GM13976 (cell line): ENCODE measurements at regions not wholly inside any gene's neighbourhood (a gene's known extent, or its start where the extent isn't known, plus 50 kb on each side); places are given as distances from the start of the nearest gene placed in this dataset.

ENCODE experiments used
- DNase-seq: peaks from one replicate; pipeline ENCODE4 v3.0.0; 2012; ENCODE audit warnings: low spot score
- in situ Hi-C: fragments of 300-500 bp; cut with MboI; formaldehyde crosslinking; loops from one replicate; pipeline ENCODE4 v1.12.0; 2022; ENCODE audit warnings: low sequenced_read_pairs, mixed read lengths, inconsistent platforms; ENCODE audit not compliant: unreplicated experiment
- TF ChIP-seq, protein P1 (sequence below): IDR thresholded peaks from 2 replicates; pipeline ENCODE4 v1.5.1; 2012; ENCODE audit warnings: borderline replicate concordance, mild to moderate bottlenecking; ENCODE audit not compliant: insufficient read depth; ENCODE audit errors: extremely low read depth, missing control alignments, control extremely low read depth

DNA sequence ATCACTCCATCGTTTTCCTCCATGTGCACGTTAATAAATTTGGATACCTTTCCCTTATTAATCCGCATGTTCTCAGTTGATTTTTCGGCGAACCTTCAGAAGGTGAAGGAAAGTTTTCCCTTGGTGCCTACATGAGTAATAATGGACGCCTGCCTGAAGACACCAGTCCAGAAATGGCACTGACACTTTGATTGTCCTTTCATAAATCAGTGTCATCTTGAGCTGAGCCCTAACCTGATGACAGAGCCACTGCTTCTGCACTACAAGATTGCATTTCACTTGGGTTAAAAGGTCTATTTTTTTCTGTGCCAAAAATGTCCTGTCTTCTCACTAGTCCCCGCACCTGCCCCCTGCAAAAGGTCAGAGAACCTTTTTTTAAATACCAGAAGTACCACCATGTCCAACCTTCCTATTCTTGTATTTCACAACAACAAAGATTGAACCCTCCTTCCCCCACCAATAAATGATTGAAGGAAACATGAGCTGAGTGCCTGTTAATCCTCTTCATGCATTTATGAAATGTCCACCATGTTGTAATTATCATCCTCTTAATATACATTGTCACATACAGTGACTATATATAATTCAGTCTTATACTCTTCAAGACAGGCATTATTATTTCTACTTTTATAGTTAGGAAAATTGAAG lies 219.9 kb upstream of the UBASH3B start:
- TF ChIP-seq, protein P1, sequence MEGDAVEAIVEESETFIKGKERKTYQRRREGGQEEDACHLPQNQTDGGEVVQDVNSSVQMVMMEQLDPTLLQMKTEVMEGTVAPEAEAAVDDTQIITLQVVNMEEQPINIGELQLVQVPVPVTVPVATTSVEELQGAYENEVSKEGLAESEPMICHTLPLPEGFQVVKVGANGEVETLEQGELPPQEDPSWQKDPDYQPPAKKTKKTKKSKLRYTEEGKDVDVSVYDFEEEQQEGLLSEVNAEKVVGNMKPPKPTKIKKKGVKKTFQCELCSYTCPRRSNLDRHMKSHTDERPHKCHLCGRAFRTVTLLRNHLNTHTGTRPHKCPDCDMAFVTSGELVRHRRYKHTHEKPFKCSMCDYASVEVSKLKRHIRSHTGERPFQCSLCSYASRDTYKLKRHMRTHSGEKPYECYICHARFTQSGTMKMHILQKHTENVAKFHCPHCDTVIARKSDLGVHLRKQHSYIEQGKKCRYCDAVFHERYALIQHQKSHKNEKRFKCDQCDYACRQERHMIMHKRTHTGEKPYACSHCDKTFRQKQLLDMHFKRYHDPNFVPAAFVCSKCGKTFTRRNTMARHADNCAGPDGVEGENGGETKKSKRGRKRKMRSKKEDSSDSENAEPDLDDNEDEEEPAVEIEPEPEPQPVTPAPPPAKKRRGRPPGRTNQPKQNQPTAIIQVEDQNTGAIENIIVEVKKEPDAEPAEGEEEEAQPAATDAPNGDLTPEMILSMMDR, result no peak
- in situ Hi-C loops, result no loop called here
- DNase-seq, result no peak

DNA sequence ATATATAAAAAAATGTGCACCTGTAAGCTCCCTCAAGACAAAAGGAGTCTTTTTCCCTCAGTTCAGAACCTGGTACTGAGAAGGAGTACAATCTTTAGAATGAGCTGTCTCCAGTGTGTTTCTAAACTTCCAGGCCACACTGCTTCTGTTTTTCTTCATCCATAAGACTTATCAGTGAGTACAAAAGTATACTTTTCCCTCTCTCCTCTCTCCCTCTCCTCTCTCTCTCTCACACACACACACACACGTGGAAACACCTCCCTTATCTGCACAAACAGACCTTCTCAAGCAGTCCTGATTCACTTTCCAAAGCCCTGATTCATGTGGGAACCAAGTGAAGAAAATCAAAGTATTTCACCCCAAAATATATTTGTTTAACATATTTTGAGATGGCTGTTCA lies 220.7 kb upstream of the UBASH3B start:
- in situ Hi-C loops, result no loop called here
- TF ChIP-seq, protein P1, result no peak
- no peak for DNase-seq

DNA sequence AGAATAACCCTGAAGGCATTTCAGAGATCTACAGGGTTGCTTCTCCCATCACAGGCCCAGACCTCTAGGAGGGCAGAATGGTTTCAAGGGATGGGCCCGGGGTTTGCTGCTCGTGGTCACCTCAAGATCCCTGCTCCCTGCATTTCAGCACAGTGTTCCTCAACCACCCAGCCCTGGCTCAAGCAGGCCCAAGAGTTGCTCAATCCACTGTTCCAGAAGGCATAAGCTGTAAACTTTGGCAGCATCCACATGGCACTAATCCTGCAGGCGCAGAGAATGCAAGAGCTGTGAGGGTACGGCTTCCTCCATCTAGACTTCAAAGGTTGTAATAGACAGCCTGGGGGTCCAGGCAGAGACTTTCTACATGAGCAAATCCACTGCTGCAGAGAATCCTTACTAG lies 225.0 kb upstream of the UBASH3B start:
- TF ChIP-seq, protein P1, result no peak
- in situ Hi-C loops, result no loop called here

DNA sequence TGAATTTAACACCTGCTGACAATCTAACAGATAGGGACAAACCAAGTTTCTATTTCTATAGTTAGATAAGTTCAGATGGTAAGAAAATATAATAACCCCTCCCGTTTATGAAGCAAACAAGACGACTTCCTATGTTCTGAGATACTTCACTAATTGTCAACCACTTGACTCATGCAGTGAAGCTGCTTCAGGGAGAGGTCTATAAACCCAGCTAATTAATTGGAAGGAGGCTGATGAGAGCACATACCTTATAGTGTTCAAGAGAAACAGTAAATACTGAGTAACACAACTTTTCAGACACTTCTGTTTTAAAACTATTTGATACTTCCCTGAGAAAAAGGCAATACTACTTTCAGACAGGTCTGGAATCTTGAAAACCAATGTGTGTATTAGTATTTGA lies 229.4 kb upstream of the UBASH3B start:
- DNase-seq, result no peak
- TF ChIP-seq, protein P1, result no peak
- in situ Hi-C loops, result no loop called here

More for the DNA sequence above, 225.0 kb upstream of the UBASH3B start:
- DNase-seq, result no peak

DNA sequence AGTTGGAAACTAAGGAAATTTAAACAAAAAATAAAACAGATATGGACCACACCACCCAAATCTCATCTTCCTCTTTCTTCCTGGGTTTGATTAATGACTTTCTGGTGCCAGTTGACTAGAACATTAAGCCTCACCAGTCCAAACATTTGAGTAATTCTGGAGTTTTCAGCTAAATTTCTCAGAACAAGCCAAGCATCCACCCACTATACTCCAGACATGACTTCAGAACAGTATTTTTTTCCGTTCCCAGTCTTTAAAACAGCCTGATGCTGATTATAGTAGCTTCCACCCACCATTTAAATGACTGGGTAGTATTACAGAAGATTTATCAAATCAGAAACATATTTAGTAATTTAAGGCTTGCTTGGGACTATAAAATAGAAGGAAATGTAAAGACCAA lies 230.9 kb upstream of the UBASH3B start:
- in situ Hi-C loops, result no loop called here
- TF ChIP-seq, protein P1, result no peak

DNA sequence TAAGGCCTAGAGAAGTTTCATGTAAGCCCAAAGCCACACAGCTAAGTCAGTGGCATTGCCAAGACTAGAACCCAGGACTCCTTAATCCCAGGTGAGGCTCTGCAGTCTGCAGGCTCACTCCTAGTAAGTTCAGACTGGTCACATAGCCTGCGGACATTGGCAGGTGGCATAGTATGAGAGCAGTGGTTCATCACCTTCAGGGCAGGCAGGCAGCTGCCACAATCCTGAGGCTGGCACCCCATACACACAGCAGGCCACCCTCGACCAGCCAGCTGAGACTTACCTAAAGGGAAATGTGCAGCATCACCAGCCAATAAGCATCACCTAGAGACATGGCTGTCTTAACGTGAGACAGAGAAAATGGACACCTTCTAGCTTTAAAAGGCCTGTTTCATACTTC lies 231.6 kb upstream of the UBASH3B start:
- TF ChIP-seq, protein P1, result no peak
- DNase-seq, result no peak
- in situ Hi-C loops, result no loop called here

More for the DNA sequence above, 230.9 kb upstream of the UBASH3B start:
- DNase-seq, result no peak

DNA sequence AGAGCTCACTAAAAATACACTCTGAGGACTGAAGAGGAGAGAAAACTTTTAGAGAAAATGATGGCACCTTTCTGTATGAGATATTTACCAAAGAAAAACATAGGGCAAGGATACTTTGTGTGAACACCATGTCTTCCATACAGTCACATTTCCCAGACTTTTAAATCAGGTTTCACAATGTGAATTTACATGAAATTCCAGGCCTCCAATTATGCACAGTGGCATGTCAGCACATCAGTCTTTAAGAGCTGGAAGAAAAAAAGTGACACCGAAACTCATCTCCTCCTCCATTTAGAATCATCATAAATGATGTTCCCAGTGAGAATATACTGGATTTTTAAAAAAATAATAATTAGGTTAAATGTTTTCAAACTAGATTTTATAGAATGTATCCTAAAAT lies 232.2 kb upstream of the UBASH3B start:
- in situ Hi-C loops, result no loop called here
- TF ChIP-seq, protein P1, result no peak
- DNase-seq, result no peak
